Mucosa of gallbladder (tissue), 1 donor: ENCODE measurements at regions not wholly inside any gene's neighbourhood (a gene's known extent, or its start where the extent isn't known, plus 50 kb on each side); places are given as distances from the start of the nearest gene placed in this dataset.
"Not testable (repeated sequence)": the region's sequence is repeated elsewhere in the genome, so short reads cannot be mapped to it uniquely, and the experiment has no call there.

Experiments used
- DNase-seq: peaks from one replicate; pipeline ENCODE4 v3.0.0-alpha.2; 2020; ENCODE audit warnings: low spot score
- donor health status: DM: no; HTN: no; CAD: no.

GRCh38 chr17:27206447-27206846 lies 87.5 kb upstream of the WSB1 start:
- DNase-seq: no peak

DNA sequence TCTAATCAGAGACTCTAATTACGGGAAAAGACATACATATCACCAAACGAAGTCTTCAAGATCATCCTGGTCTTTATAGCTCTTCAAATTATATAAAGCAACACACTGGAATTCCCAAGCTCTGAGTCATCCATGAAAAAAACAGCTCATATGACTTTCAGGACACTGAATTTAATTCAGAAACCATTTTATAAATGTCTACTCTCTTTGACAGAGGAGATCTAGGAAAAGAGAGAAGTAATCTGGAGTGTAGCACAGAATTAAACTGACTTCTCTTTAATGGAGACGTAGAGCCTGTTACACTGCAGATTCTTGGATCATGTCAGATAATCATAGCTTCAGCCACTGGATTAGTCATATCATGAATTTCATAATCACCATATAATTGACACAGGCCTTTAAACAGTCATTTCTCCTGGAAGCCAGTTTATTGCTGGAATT lies 86.8 kb upstream of the WSB1 start:
- no peak for DNase-seq

GRCh38 chr17:27208370-27208769 lies 85.5 kb upstream of the WSB1 start:
- DNase-seq: not testable (repeated sequence)

- DNase-seq: no peak
Measured at GRCh38 chr17:27209316-27209715, 84.6 kb upstream of the WSB1 start.

DNA sequence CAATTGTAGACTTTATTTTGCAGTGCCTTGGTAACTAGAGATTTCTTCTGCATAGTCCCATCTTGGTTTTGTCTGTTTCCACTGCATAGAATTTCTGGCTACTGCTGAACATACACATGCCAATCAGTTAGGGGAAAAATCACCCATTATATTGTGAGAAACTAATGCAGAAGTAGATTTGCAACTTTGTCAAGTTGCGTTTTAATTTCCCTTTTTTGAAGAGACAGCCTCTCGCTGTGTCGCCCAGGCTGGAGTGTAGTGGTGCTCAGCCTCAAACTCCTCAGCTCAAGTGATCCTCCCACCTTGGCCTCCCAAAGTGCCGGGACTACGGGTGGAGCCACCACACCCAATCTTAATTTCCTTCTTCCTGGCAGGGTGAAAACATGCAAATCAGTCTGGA lies 83.1 kb upstream of the WSB1 start:
- not testable (repeated sequence) for DNase-seq

- no peak for DNase-seq
Measured at GRCh38 chr17:27216836-27217235, 77.1 kb upstream of the WSB1 start.

DNA sequence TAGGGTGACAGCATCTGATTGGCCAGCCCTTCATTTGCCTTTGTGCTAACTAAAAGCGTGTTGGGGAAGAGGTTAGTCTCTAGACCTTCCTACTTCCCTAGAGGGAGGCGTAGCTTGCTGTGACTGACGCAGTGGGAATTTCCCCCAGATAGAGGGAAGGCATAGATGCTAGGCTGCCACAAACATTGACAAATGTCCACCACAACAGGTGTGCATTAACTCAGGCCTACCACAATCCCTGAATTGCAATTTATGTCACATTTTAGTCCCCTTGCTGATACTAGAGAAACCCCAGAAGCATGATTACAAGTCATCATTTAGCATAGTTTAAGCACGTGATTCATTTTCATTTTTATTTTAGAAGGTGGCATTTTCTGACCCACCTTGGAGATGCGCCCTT lies 76.3 kb upstream of the WSB1 start:
- DNase-seq: no peak

DNA sequence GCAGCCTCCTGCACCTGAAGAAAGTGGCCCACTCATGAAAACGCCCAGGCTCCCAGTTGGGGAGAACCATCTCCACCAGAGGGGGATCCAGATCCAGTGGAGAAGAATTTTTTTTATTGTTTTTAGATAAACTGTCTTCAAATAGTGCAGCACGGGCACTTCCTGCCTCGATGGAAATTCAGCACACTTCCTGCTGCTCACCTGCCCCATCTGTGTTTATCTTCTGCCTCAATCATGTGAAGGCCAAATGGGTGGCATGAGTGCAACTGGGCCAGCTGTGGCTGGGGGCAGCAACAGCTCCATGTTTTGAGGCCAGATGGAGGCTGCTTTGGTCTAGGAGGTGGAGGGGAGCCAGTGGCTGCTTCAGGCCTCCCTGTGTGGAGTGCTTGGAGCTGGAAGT lies 75.9 kb upstream of the WSB1 start:
- DNase-seq: no peak

DNA sequence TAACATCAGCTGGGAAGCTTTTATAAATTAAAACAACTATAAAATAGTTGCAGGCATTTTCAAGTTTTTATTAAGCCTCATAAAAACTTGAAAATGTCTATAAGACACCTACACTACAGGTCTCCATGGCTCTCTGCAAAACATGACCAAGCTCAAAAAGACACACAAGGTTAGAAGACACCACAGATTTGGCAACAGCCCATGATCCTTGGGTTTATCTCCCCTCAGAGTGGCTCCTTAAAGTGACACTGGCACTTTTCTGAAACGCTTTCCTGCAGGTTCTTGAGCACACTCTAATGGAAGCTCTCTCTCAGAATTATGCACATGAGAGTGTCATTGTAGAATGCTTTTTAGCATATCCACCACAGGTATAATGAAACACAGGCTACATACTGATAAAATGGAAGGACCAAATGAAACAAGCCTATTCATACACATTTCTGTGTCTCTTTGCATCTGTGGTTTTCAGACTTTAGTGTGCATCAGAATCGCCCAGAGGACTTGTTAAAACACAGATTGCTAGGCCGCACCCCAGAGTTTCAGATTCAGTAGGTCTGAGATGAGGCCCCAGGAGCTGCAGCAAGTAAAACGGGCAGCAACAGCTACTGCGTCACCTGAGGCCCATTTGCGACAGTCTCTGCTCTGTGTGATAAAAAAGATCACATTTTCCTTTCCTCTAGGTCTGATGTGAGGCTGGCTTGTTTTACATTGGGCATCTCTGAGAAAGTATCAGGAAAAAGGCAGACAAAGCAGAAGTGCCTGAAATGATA lies 75.0 kb upstream of the WSB1 start:
- no peak for DNase-seq

- DNase-seq: no peak
Measured at GRCh38 chr17:27222515-27222914, 71.4 kb upstream of the WSB1 start.

- DNase-seq: no peak
Measured at GRCh38 chr17:27224526-27225315, 69.2 kb upstream of the WSB1 start.

DNA sequence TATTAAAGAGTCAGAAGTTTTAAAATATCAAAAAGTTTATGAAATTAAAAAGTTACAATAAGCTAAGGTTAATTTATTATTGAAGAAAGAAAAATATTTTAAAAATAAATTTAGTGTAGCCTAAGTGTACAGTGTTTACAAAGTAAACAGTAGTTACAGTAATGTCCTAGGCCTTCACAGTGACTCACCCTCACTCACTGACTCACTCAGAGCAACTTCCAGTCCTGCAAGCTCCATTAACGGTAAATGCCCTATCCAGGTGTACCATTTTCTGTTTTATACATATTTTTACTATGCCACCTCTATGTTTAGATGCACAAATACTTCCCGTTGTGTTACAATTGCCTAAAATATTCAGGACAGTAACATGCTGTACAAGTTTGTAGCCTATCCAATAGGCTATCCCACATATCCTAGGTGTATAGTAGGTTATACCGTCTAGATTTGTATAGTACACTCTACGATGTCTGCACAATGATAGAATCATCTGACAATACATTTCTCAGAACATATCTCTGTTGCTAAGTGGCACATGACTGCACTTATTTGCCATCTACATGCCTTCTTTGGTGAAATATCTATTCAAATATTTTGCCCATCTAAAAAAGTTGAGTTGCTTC lies 67.2 kb upstream of the WSB1 start:
- DNase-seq: no peak

- DNase-seq: no peak
Measured at GRCh38 chr17:27230996-27231395, 62.9 kb upstream of the WSB1 start.

- no peak for DNase-seq
Measured at GRCh38 chr17:27232328-27232727, 61.6 kb upstream of the WSB1 start.

- DNase-seq: no peak
Measured at GRCh38 chr17:27233059-27233458, 60.9 kb upstream of the WSB1 start.

GRCh38 chr17:27233776-27234175 lies 60.1 kb upstream of the WSB1 start:
- DNase-seq: no peak

DNA sequence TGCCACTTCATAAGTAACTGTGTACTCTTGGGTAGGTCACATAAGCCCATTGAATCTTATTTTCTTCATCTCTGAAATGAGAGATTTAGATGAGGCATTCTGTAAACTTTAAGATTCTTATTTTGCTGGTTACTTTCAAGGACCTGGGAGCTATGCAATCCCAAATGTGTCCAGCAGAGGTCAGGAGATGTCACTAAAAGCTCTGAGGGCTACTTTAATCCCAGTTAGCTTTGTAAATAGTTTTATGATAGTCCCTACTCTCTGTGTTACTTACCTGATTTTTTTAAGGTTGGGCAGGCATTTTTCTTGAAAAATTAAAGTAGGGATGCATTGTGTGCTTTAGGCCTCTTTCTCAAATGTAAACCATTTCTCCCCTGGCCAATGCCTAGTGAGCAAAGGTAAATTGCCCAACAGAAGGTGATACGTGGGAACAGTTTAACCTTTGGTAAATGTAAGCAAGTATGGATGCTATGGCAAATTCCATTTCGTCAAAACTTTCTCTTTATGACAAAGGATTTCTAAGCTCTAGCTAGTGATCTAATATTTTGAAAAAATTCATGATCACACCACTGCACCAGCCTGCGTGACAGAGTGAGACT lies 57.1 kb upstream of the WSB1 start:
- DNase-seq: peak; percentile 87

DNA sequence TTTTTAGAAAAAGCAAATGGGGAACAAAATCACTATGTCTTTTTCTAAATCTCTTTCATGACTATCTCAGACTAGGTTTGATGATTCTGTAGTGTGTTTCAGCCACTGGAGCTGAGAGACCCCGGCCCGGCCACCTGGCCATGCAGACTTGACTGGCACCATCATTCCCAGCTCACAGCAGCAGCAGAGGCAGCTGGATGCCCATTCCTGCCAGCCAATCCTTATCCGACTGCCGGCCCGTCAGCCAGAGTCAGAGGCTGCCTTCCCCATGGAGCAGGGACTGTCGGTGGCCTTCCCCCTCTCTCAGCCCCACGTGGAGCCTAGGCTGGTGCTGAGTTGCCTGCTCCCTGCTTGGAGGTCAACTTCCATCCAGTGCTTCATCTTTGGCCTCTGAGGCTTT lies 56.0 kb upstream of the WSB1 start:
- no peak for DNase-seq

DNA sequence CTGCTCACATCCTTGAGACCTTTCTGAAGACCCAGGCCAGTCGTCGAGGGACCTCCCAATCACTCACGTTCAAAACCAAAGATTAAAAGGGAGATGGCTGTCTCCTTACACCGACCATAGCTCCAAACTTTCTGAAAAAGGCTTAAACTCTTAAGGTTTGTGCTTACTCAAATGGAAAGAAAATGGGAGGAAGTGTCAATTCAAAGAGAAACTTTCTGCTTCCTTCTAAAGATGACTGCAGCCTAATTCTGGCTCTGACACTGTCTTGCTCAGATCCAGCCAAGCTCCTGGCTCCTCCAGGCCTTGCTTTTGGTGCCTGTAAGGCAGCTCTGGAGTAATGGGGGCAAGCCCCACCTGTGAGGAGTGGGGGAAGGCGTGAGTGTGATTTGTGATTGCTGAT lies 54.9 kb upstream of the WSB1 start:
- no peak for DNase-seq

GRCh38 chr17:27239584-27239983 lies 54.3 kb upstream of the WSB1 start:
- no peak for DNase-seq

GRCh38 chr17:27240086-27240801 lies 53.7 kb upstream of the WSB1 start:
- DNase-seq: no peak

DNA sequence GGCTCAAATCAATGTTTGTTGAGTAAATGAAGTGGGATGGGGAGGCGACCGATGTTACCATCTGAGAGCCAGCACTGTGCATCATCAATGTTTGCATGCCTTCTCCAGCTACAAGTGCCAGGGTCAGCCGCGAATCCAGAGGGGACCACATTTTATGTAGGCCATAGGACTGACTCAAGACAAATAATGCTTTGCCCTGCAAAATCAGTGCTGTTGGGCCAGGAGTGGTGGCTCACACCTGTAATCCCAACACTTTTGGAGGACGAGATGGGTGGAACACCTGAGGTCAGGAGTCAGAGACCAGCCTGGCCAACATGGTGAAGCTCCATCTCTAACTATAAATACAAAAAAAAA lies 53.1 kb upstream of the WSB1 start:
- no peak for DNase-seq
